K562 (cell line): ENCODE measurements at regions not wholly inside any gene's neighbourhood (a gene's known extent, or its start where the extent isn't known, plus 50 kb on each side); places are given as distances from the start of the nearest gene placed in this dataset.

Source experiments
- ATAC-seq: fragments of 200-7000 bp; cut with Tn5 transposase; 3 replicates; pipeline ENCODE4 v1.9.1; 2020; ENCODE audit warnings: moderate library complexity
- BruUV-seq: library from RNA; stranded (reverse); fragments of 400-500 nt; replicated peaks from 2 replicates; lab custom pipeline; 2021; lab: Mats Ljungman, UMichigan
- CTCF ChIA-PET: fragments of 300-600 bp; formaldehyde crosslinking; extraction: SDS; loops from one replicate; lab custom pipeline; 2021; ENCODE audit warnings: low intra/inter-chr PET ratio; lab: Yijun Ruan, JAX
- POLR2A ChIA-PET: fragments of 300-600, 350-650 bp; sonication (Branson Sonifier 250); formaldehyde crosslinking; extraction: SDS; loops from one replicate; lab custom pipeline; 2021; ENCODE audit warnings: antibody characterized with exemption, inconsistent platforms; lab: Yijun Ruan, JAX
- DNase-seq, 4 experiments: peaks; one replicate each; pipeline versions ENCODE4 v3.0.0 to v3.0.0-alpha.2; 2011 to 2018; ENCODE audit warnings: low spot score in 3 of 4, mixed read lengths in 3 of 4; ENCODE audit errors: extremely low read depth in 1 of 4
- FAIRE-seq: peaks from 2 replicates; lab custom pipeline; 2011; peaks lifted over from hg19 to GRCh38; lab: Jason Lieb, UNC
- H2AFZ ChIP-seq: 2 replicates; pipeline ENCODE4 v1.6.0; 2011; ENCODE audit warnings: low read depth, low read length, control low read depth, inconsistent platforms
- H3K27ac ChIP-seq: fragments of 200-600 bp; 3 replicates; pipeline ENCODE4 v1.8.0; 2011; ENCODE audit warnings: low read depth, mild to moderate bottlenecking, control low read depth, inconsistent platforms, low read length, moderate library complexity, mixed read lengths; ENCODE audit errors: extremely low read depth
- H3K27me3 ChIP-seq, 2 experiments: fragments of 300-600 bp in 1 of 2; 2 replicates in 1 of 2; 3 replicates in 1 of 2; pipeline versions ENCODE4 v1.6.0 to v1.8.0; 2011; ENCODE audit warnings: inconsistent platforms in 2 of 2, low read length in 2 of 2, mild to moderate bottlenecking in 1 of 2, mixed read lengths in 1 of 2, moderate library complexity in 1 of 2; ENCODE audit not compliant: control insufficient read depth in 2 of 2, insufficient read depth in 2 of 2
- H3K36me3 ChIP-seq: fragments of 300-600 bp; 3 replicates; pipeline ENCODE4 v1.8.0; 2011; ENCODE audit warnings: mild to moderate bottlenecking, low read length, inconsistent platforms; ENCODE audit not compliant: control insufficient read depth, insufficient read depth
- H3K4me1 ChIP-seq, 2 experiments: fragments of 200-600 bp in 1 of 2; replicated peaks in 1 of 2; 2 replicates in 1 of 2; 3 replicates in 1 of 2; pipeline versions ENCODE4 v1.5.1 to v1.8.0; 2011; ENCODE audit warnings: inconsistent platforms in 2 of 2, low read length in 2 of 2, mild to moderate bottlenecking in 1 of 2, mixed read lengths in 1 of 2, moderate library complexity in 1 of 2; ENCODE audit not compliant: control insufficient read depth in 2 of 2, insufficient read depth in 2 of 2
- H3K4me2 ChIP-seq: 2 replicates; pipeline ENCODE4 v1.6.1; 2011; ENCODE audit warnings: low read length, control low read depth, inconsistent platforms, mixed read lengths; ENCODE audit not compliant: insufficient read depth
- H3K4me3 ChIP-seq: fragments of 200-600 bp; sonication (generic), shearing (Covaris generic); 2 replicates; pipeline ENCODE4 v1.5.1; 2016; ENCODE audit warnings: control low read depth, inconsistent platforms
- H3K79me2 ChIP-seq: fragments of 200-600 bp; 3 replicates; pipeline ENCODE4 v1.8.0; 2011; ENCODE audit warnings: low read length, inconsistent platforms; ENCODE audit not compliant: control insufficient read depth, insufficient read depth
- H3K9ac ChIP-seq, 2 experiments: 2 replicates each; pipeline versions ENCODE4 v1.6.0 to v1.6.1; 2011; ENCODE audit warnings: low read depth in 2 of 2, low read length in 2 of 2, control low read depth in 1 of 2, inconsistent platforms in 1 of 2, mild to moderate bottlenecking in 1 of 2, mixed read lengths in 1 of 2; ENCODE audit not compliant: insufficient read depth in 1 of 2
- H3K9me1 ChIP-seq: one replicate; pipeline ENCODE4 v1.6.0; 2011; ENCODE audit warnings: inconsistent platforms, mild to moderate bottlenecking, low read length, moderate library complexity; ENCODE audit not compliant: control insufficient read depth, insufficient read depth
- H3K9me3 ChIP-seq: replicated peaks from 2 replicates; pipeline ENCODE4 v1.5.1; 2011; ENCODE audit warnings: low read depth, low read length, inconsistent platforms; ENCODE audit not compliant: control insufficient read depth, insufficient read depth
- H4K20me1 ChIP-seq: replicated peaks from 2 replicates; pipeline ENCODE4 v1.6.1; 2011; ENCODE audit warnings: low read length, inconsistent platforms, mixed read lengths; ENCODE audit not compliant: control insufficient read depth, insufficient read depth
- ARID2 ChIP-seq: fragments of 450-650 bp; IDR thresholded peaks from 2 replicates; pipeline ENCODE4 v1.6.1; 2017; ENCODE audit warnings: antibody characterized with exemption, mild to moderate bottlenecking
- BACH1 ChIP-seq: fragments of 200-800 bp; sonication (Bioruptor generic); IDR thresholded peaks from 2 replicates; pipeline ENCODE4 v1.6.1; 2016; ENCODE audit warnings: missing genetic modification characterization, missing compliant biosample characterization
- BRCA1 ChIP-seq, 2 experiments: fragments of 450-650 bp in 1 of 2; sonication (generic) in 1 of 2; formaldehyde crosslinking in 1 of 2; IDR thresholded peaks; 2 replicates each; pipeline versions ENCODE4 v1.5.0 to v1.6.1; 2017 to 2020; ENCODE audit warnings: mild to moderate bottlenecking in 1 of 2, missing genetic modification reagents in 1 of 2
- CHD4 ChIP-seq: fragments of 200-600 bp; sonication (generic); IDR thresholded peaks from 3 replicates; pipeline ENCODE4 v1.6.1; 2012; ENCODE audit warnings: low read depth, mild to moderate bottlenecking, mixed read lengths, low read length, inconsistent platforms; ENCODE audit not compliant: insufficient read depth, insufficient replicate concordance, poor library complexity, severe bottlenecking
- HNRNPH1 ChIP-seq: fragments of 200-400 bp; formaldehyde crosslinking; optimal IDR thresholded peaks from 2 replicates; pipeline ENCODE3; 2017; ENCODE audit warnings: low read depth, mild to moderate bottlenecking, low read length, moderate library complexity
- STAT5B ChIP-seq: fragments of 250-450 bp; sonication (Bioruptor Pico); IDR thresholded peaks from 2 replicates; pipeline ENCODE4 v1.8.0; 2021; ENCODE audit warnings: mild to moderate bottlenecking, inconsistent platforms
- ZNF184 ChIP-seq: sonication (generic); formaldehyde crosslinking; IDR thresholded peaks from 2 replicates; pipeline ENCODE4 v1.5.0; 2020; ENCODE audit warnings: missing genetic modification reagents
- WGBS: fragments of 100-300 bp; shearing (Covaris generic); methylation state at CpG from one replicate; pipeline ENCODE4 v1.1.6; 2016; ENCODE audit warnings: low coverage, mixed read lengths; ENCODE audit not compliant: insufficient coverage; ENCODE audit errors: missing lambda C conversion rate; 5-methylcytosine and 5-hydroxymethylcytosine counted together
- in situ Hi-C: fragments of 300-500 bp; cut with MboI; formaldehyde crosslinking; loops from 4 replicates; pipeline ENCODE4 v1.15.0; 2018; ENCODE audit warnings: inconsistent platforms, mixed read lengths
- intact Hi-C: fragments of 100-400 bp; cut with micrococcal nuclease; formaldehyde crosslinking; loops from 2 replicates; pipeline ENCODE4 v1.14.2; 2022
- TF ChIP-seq, protein P1 (sequence below): fragments of 450-650 bp; IDR thresholded peaks from 2 replicates; pipeline ENCODE4 v1.6.1; 2016; ENCODE audit warnings: mild to moderate bottlenecking
- TF ChIP-seq, protein P2 (sequence below): IDR thresholded peaks from 2 replicates; pipeline ENCODE4 v1.6.1; 2011; ENCODE audit not compliant: insufficient read length; ENCODE audit errors: extremely low read depth
- TF ChIP-seq, protein P3 (sequence below), 2 experiments: fragments of 450-650 bp in 1 of 2; IDR thresholded peaks; 2 replicates each; pipeline ENCODE4 v1.6.1; 2011 to 2017; ENCODE audit warnings: low read depth in 2 of 2, antibody characterized with exemption in 1 of 2, borderline replicate concordance in 1 of 2, low read length in 1 of 2, mild to moderate bottlenecking in 1 of 2, mixed read lengths in 1 of 2; ENCODE audit not compliant: control insufficient read depth in 1 of 2
- TF ChIP-seq, protein P4 (sequence below): sonication (generic); formaldehyde crosslinking; IDR thresholded peaks from 2 replicates; pipeline ENCODE4 v1.8.0; 2022; ENCODE audit warnings: missing genetic modification reagents, mild to moderate bottlenecking, borderline replicate concordance

DNA sequence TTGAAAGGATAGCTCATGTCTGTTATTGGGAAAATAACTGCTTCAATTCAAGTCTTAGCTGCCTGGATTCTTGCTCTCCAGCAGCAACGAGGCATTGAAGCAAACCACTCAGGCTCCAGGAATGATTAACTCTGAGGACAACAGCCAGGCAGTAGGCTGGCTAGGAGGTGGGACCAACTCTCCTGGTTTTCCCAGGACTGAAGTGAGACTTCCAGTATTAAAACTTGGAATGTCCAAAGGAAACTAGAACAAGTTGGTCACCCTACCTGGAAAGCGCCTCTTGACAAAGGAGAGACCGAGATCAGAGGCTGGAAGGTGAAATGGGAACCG is 100.7 kb downstream of the SALL1 start:
- H4K20me1 ChIP-seq, result no peaks in the 10 kb centered on the region
- peaks cover 6 to 7% of the 10 kb centered on the region in 2 experiments; a peak in 2 of 5 replicates for H3K4me1 ChIP-seq
- in situ Hi-C loops, result no loop called here
- H3K4me2 ChIP-seq, result no peak overlapping the region
- BruUV-seq, result no TSS peak
- H3K36me3 ChIP-seq, result no peaks in the 10 kb centered on the region
- H3K79me2 ChIP-seq, result no peaks in the 10 kb centered on the region
- ATAC-seq (no peak), FAIRE-seq (no peak), DNase-seq (no peak)
- CTCF ChIA-PET, result no interaction called here
- no peak overlapping the region for H3K27ac ChIP-seq
- no peaks in the 10 kb centered on the region for H3K27me3 ChIP-seq
- no peak overlapping the region for H3K4me3 ChIP-seq
- no peak overlapping the region for H2AFZ ChIP-seq
- WGBS, result 0% methylated on average over 4 of the region's 4 CpGs
- no peaks in the 10 kb centered on the region for H3K9me3 ChIP-seq
- H3K9ac ChIP-seq, result no peak overlapping the region
- POLR2A ChIA-PET, result interaction anchor here (0.7 to 1.1 kb wide), 2 partner anchors 28 to 59 kb away, joined by 3 read pairs; no protein-coding TSS in a partner anchor
- no peaks in the 10 kb centered on the region for H3K9me1 ChIP-seq
- intact Hi-C loops, result no loop called here
- TF ChIP-seq CHD4 (no peak), STAT5B (CRISPR knock-in tag) (no peak), HNRNPH1 (no peak), ARID2 (no peak), ZNF184 (CRISPR knock-in tag) (no peak), BACH1 (tag) (no peak), BRCA1 (IDR thresholded peaks at IDR 0.05) (no peak), BRCA1 (CRISPR knock-in tag; IDR thresholded peaks at IDR 0.05) (no peak)
- TF ChIP-seq, protein P1, sequence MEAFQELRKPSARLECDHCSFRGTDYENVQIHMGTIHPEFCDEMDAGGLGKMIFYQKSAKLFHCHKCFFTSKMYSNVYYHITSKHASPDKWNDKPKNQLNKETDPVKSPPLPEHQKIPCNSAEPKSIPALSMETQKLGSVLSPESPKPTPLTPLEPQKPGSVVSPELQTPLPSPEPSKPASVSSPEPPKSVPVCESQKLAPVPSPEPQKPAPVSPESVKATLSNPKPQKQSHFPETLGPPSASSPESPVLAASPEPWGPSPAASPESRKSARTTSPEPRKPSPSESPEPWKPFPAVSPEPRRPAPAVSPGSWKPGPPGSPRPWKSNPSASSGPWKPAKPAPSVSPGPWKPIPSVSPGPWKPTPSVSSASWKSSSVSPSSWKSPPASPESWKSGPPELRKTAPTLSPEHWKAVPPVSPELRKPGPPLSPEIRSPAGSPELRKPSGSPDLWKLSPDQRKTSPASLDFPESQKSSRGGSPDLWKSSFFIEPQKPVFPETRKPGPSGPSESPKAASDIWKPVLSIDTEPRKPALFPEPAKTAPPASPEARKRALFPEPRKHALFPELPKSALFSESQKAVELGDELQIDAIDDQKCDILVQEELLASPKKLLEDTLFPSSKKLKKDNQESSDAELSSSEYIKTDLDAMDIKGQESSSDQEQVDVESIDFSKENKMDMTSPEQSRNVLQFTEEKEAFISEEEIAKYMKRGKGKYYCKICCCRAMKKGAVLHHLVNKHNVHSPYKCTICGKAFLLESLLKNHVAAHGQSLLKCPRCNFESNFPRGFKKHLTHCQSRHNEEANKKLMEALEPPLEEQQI, result no peak
- TF ChIP-seq, protein P2, sequence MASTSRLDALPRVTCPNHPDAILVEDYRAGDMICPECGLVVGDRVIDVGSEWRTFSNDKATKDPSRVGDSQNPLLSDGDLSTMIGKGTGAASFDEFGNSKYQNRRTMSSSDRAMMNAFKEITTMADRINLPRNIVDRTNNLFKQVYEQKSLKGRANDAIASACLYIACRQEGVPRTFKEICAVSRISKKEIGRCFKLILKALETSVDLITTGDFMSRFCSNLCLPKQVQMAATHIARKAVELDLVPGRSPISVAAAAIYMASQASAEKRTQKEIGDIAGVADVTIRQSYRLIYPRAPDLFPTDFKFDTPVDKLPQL, result no peak
- TF ChIP-seq, protein P3, sequence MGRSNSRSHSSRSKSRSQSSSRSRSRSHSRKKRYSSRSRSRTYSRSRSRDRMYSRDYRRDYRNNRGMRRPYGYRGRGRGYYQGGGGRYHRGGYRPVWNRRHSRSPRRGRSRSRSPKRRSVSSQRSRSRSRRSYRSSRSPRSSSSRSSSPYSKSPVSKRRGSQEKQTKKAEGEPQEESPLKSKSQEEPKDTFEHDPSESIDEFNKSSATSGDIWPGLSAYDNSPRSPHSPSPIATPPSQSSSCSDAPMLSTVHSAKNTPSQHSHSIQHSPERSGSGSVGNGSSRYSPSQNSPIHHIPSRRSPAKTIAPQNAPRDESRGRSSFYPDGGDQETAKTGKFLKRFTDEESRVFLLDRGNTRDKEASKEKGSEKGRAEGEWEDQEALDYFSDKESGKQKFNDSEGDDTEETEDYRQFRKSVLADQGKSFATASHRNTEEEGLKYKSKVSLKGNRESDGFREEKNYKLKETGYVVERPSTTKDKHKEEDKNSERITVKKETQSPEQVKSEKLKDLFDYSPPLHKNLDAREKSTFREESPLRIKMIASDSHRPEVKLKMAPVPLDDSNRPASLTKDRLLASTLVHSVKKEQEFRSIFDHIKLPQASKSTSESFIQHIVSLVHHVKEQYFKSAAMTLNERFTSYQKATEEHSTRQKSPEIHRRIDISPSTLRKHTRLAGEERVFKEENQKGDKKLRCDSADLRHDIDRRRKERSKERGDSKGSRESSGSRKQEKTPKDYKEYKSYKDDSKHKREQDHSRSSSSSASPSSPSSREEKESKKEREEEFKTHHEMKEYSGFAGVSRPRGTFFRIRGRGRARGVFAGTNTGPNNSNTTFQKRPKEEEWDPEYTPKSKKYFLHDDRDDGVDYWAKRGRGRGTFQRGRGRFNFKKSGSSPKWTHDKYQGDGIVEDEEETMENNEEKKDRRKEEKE (IDR thresholded peaks at IDR 0.05; ENCODE audit: borderline replicate concordance in 1 of 2, control insufficient read depth in 1 of 2, low read depth in 2 of 2, low read length in 1 of 2), result no peak
- TF ChIP-seq, protein P4, sequence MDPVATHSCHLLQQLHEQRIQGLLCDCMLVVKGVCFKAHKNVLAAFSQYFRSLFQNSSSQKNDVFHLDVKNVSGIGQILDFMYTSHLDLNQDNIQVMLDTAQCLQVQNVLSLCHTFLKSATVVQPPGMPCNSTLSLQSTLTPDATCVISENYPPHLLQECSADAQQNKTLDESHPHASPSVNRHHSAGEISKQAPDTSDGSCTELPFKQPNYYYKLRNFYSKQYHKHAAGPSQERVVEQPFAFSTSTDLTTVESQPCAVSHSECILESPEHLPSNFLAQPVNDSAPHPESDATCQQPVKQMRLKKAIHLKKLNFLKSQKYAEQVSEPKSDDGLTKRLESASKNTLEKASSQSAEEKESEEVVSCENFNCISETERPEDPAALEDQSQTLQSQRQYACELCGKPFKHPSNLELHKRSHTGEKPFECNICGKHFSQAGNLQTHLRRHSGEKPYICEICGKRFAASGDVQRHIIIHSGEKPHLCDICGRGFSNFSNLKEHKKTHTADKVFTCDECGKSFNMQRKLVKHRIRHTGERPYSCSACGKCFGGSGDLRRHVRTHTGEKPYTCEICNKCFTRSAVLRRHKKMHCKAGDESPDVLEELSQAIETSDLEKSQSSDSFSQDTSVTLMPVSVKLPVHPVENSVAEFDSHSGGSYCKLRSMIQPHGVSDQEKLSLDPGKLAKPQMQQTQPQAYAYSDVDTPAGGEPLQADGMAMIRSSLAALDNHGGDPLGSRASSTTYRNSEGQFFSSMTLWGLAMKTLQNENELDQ, result no peak
